Prostate gland (tissue), 2 donors: ENCODE measurements at regions not wholly inside any gene's neighbourhood (a gene's known extent, or its start where the extent isn't known, plus 50 kb on each side); places are given as distances from the start of the nearest gene placed in this dataset.

Experiments
- POLR2A ChIP-seq: fragments of 450-650 bp; IDR thresholded peaks from one replicate; pipeline ENCODE4 v1.6.1; 2016; ENCODE audit warnings: antibody characterized with exemption, mild to moderate bottlenecking
- POLR2AphosphoS5 ChIP-seq: sonication (generic); formaldehyde crosslinking; IDR thresholded peaks from one replicate; pipeline ENCODE4 v1.6.1; 2017; ENCODE audit warnings: antibody characterized with exemption
- TF ChIP-seq, protein P1 (sequence below), 4 experiments: fragments of 200-600 bp in 2 of 4; fragments of 450-650 bp in 2 of 4; sonication (generic) in 2 of 4; IDR thresholded peaks; 1 replicate in 3 of 4; 2 replicates in 1 of 4; pipeline ENCODE4 v1.5.1; 2016 to 2019; ENCODE audit warnings: antibody characterized with exemption in 4 of 4, mild to moderate bottlenecking in 2 of 4, moderate library complexity in 2 of 4

DNA sequence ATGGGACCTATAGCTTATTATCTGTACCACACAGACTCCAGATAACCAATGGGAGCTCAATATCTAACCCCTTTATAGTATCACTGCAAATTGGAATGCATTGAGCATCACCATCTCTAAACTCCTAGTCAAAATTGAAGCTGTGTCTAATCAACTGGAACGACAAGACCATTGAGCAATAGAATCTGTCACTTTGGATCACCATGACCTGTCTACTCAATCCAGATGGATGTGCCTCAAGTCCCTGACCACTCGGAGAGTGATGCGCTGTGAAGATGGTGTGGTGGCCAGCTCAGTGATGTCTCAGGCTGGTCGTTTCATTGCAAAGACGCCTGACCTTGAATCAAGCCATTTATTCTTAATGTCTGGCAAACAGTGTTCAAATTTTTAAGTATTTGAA lies 160.5 kb downstream of the SEMA6D start:
- TF ChIP-seq, protein P1, sequence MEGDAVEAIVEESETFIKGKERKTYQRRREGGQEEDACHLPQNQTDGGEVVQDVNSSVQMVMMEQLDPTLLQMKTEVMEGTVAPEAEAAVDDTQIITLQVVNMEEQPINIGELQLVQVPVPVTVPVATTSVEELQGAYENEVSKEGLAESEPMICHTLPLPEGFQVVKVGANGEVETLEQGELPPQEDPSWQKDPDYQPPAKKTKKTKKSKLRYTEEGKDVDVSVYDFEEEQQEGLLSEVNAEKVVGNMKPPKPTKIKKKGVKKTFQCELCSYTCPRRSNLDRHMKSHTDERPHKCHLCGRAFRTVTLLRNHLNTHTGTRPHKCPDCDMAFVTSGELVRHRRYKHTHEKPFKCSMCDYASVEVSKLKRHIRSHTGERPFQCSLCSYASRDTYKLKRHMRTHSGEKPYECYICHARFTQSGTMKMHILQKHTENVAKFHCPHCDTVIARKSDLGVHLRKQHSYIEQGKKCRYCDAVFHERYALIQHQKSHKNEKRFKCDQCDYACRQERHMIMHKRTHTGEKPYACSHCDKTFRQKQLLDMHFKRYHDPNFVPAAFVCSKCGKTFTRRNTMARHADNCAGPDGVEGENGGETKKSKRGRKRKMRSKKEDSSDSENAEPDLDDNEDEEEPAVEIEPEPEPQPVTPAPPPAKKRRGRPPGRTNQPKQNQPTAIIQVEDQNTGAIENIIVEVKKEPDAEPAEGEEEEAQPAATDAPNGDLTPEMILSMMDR (IDR thresholded peaks at IDR 0.05) = no peak
- TF ChIP-seq POLR2A (no peak), POLR2AphosphoS5 (no peak)
